ENCODE measurements at regions not wholly inside any gene's neighbourhood (a gene's known extent, or its start where the extent isn't known, plus 50 kb on each side); places are given as distances from the start of the nearest gene placed in this dataset.

DNA sequence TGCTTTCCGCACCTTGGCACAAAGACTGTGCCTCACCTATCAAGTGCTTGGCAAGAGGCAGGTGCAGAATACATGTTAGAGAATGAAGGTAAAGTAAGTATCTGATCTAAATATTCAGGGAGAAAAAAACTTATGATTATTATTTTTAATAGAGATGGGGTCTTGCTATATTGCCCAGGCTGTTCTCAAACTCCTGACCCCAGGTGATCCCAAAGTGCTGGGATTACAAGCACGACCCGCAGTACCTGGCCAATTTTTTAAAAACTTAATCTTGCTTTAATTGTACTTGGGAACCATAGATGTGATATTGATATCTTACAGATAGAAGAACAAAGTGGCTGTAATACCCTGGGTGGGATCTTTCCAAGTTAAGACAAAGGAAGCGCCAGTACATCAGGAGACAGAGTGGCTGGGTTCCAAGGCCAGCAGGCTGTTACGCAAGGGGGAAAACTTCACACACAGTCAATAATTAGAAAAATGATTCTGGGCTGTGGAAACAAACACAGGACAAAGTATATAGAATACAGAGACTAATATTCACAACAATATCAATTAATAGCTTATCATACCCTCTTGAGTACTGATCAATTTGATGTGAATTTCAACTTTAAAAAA is 58.6 kb upstream of the ATP1A1 start:
- TF ChIP-seq POLR2A (IDR thresholded peaks at IDR 0.05) = no peak
- TF ChIP-seq, protein P1, sequence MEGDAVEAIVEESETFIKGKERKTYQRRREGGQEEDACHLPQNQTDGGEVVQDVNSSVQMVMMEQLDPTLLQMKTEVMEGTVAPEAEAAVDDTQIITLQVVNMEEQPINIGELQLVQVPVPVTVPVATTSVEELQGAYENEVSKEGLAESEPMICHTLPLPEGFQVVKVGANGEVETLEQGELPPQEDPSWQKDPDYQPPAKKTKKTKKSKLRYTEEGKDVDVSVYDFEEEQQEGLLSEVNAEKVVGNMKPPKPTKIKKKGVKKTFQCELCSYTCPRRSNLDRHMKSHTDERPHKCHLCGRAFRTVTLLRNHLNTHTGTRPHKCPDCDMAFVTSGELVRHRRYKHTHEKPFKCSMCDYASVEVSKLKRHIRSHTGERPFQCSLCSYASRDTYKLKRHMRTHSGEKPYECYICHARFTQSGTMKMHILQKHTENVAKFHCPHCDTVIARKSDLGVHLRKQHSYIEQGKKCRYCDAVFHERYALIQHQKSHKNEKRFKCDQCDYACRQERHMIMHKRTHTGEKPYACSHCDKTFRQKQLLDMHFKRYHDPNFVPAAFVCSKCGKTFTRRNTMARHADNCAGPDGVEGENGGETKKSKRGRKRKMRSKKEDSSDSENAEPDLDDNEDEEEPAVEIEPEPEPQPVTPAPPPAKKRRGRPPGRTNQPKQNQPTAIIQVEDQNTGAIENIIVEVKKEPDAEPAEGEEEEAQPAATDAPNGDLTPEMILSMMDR (IDR thresholded peaks at IDR 0.05) = no peak

All from testis (tissue), 2 donors.